Natural killer cell (primary cell): ENCODE measurements at regions not wholly inside any gene's neighbourhood (a gene's known extent, or its start where the extent isn't known, plus 50 kb on each side); places are given as distances from the start of the nearest gene placed in this dataset.
"Not testable (repeated sequence)": the region's sequence is repeated elsewhere in the genome, so short reads cannot be mapped to it uniquely, and the experiment has no call there.

ENCODE experiments used
- ATAC-seq, 3 donors: fragments of 150-1000 bp in 2 of 3; fragments of 200-7000 bp in 1 of 3; cut with Tn5 transposase; 1 replicate in 1 of 3; 2 replicates in 2 of 3; pipeline ENCODE4 v1.10.0; 2021; ENCODE audit warnings: mild to moderate bottlenecking in 2 of 3, moderate library complexity in 2 of 3
- DNase-seq, 2 donors: peaks; one replicate each; pipeline versions ENCODE4 v3.0.0 to v3.0.0-alpha.2; 2013 to 2021; ENCODE audit warnings: mixed read lengths in 1 of 2
- H3K27ac ChIP-seq: one replicate; pipeline ENCODE4 v1.5.1; 2013; ENCODE audit warnings: mild to moderate bottlenecking, low read length
- H3K27me3 ChIP-seq: one replicate; pipeline ENCODE4 v1.6.1; 2013; ENCODE audit warnings: low read length; ENCODE audit not compliant: control insufficient read depth, insufficient read depth
- H3K36me3 ChIP-seq: one replicate; pipeline ENCODE4 v1.6.1; 2013; ENCODE audit warnings: low read length; ENCODE audit not compliant: control insufficient read depth, insufficient read depth
- H3K4me1 ChIP-seq: one replicate; pipeline ENCODE4 v1.6.1; 2013; ENCODE audit warnings: low read length; ENCODE audit not compliant: control insufficient read depth, insufficient read depth
- H3K4me3 ChIP-seq: one replicate; pipeline ENCODE4 v1.5.1; 2013; ENCODE audit warnings: low read length
- H3K9me3 ChIP-seq: one replicate; pipeline ENCODE4 v1.6.1; 2013; ENCODE audit warnings: low read length; ENCODE audit not compliant: control insufficient read depth, insufficient read depth
- H3K27ac Mint-ChIP-seq, 2 donors: one replicate each; pipeline ENCODE4 v1.8.0; 2022; ENCODE audit warnings: mild to moderate bottlenecking in 2 of 2, mixed read lengths in 2 of 2, moderate library complexity in 1 of 2
- H3K27me3 Mint-ChIP-seq, 2 donors: one replicate each; pipeline ENCODE4 v1.8.0; 2022; ENCODE audit warnings: low read depth in 2 of 2, mixed read lengths in 2 of 2
- H3K36me3 Mint-ChIP-seq: one replicate; pipeline ENCODE4 v1.8.0; 2022; ENCODE audit warnings: mixed read lengths
- H3K4me1 Mint-ChIP-seq, 2 donors: one replicate each; pipeline ENCODE4 v1.8.0; 2022; ENCODE audit warnings: mixed read lengths in 2 of 2
- H3K4me3 Mint-ChIP-seq: one replicate; pipeline ENCODE4 v1.8.0; 2022; ENCODE audit warnings: mild to moderate bottlenecking, moderate library complexity, mixed read lengths
- H3K9me3 Mint-ChIP-seq, 2 donors: one replicate each; pipeline ENCODE4 v1.8.0; 2022; ENCODE audit warnings: mixed read lengths in 2 of 2
- WGBS: methylation state at CpG from one replicate; pipeline ENCODE4 v1.1.7; 2013; ENCODE audit warnings: missing lambda C conversion rate; ENCODE audit not compliant: insufficient coverage; 5-methylcytosine and 5-hydroxymethylcytosine counted together
- intact Hi-C: fragments of 100-400 bp; cut with micrococcal nuclease; formaldehyde crosslinking; loops from one replicate; pipeline ENCODE4 v1.14.2; 2022
- TF ChIP-seq, protein P1 (sequence below): fragments of 200-600 bp; IDR thresholded peaks from one replicate; pipeline ENCODE4 v1.8.0; 2022; ENCODE audit warnings: antibody characterized with exemption

GRCh38 chr2:226168496-226169160, 631.0 kb downstream of the IRS1 start:
- Mint-ChIP-seq H3K27me3 (no peaks in the 10 kb centered on the region), H3K4me3 (no peak overlapping the region), H3K27ac (no peak overlapping the region), H3K36me3 (no peaks in the 10 kb centered on the region), H3K4me1 (no peaks in the 10 kb centered on the region), H3K9me3 (peaks cover 3 to 6% of the 10 kb centered on the region in 2 donors)
- Histone ChIP-seq H3K4me1 (no peaks in the 10 kb centered on the region), H3K27ac (no peak overlapping the region), H3K36me3 (no peaks in the 10 kb centered on the region), H3K9me3 (no peaks in the 10 kb centered on the region), H3K4me3 (no peak overlapping the region), H3K27me3 (no peaks in the 10 kb centered on the region)
- DNase-seq = no peak
- no peak for ATAC-seq
- WGBS = 88% methylated on average over 3 of the region's 4 CpGs
- TF ChIP-seq, protein P1, sequence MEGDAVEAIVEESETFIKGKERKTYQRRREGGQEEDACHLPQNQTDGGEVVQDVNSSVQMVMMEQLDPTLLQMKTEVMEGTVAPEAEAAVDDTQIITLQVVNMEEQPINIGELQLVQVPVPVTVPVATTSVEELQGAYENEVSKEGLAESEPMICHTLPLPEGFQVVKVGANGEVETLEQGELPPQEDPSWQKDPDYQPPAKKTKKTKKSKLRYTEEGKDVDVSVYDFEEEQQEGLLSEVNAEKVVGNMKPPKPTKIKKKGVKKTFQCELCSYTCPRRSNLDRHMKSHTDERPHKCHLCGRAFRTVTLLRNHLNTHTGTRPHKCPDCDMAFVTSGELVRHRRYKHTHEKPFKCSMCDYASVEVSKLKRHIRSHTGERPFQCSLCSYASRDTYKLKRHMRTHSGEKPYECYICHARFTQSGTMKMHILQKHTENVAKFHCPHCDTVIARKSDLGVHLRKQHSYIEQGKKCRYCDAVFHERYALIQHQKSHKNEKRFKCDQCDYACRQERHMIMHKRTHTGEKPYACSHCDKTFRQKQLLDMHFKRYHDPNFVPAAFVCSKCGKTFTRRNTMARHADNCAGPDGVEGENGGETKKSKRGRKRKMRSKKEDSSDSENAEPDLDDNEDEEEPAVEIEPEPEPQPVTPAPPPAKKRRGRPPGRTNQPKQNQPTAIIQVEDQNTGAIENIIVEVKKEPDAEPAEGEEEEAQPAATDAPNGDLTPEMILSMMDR = no peak
- intact Hi-C loops = no loop called here

DNA sequence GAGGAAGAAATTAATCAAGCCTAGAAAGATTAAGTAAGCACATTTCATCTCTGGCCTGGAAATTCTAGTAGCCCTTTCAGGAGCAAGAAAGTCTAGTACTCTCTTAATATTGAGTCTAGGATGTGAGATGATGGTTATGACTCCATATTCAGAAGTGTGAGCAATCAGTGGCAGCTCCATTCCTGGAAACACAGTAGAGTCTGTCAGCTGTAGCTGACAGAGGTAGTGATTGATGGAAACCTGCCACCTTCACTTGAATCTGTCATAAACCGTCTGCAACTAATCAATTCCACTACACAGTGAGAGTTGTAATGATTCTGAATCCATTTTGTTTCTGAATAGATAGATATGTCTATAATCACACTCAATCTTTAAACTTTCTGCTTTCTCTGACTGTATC, 635.1 kb downstream of the IRS1 start:
- no peak overlapping the region for H3K27ac ChIP-seq
- no peaks in the 10 kb centered on the region for H3K27me3 Mint-ChIP-seq
- no peak overlapping the region for H3K27ac Mint-ChIP-seq
- H3K4me3 Mint-ChIP-seq = no peak overlapping the region
- DNase-seq (no peak), ATAC-seq (no peak)
- no peaks in the 10 kb centered on the region for H3K36me3 Mint-ChIP-seq
- H3K27me3 ChIP-seq = no peaks in the 10 kb centered on the region
- H3K4me3 ChIP-seq = no peak overlapping the region
- TF ChIP-seq, protein P1 = no peak
- H3K9me3 ChIP-seq = no peaks in the 10 kb centered on the region
- intact Hi-C loops = no loop called here
- H3K9me3 Mint-ChIP-seq = peaks cover 5% of the 10 kb centered on the region in 2 donors
- no peaks in the 10 kb centered on the region for H3K36me3 ChIP-seq
- no peaks in the 10 kb centered on the region for H3K4me1 Mint-ChIP-seq
- no CpG with 5 or more reads among the region's 1 CpG for WGBS
- no peaks in the 10 kb centered on the region for H3K4me1 ChIP-seq

- H3K4me3 ChIP-seq, H3K9me3 Mint-ChIP-seq, ATAC-seq, H3K27ac Mint-ChIP-seq, H3K4me3 Mint-ChIP-seq, H3K27me3 ChIP-seq, H3K4me1 ChIP-seq, H3K27me3 Mint-ChIP-seq, H3K27ac ChIP-seq, intact Hi-C loops, DNase-seq, H3K36me3 Mint-ChIP-seq, H3K9me3 ChIP-seq, H3K36me3 ChIP-seq, H3K4me1 Mint-ChIP-seq: not testable (repeated sequence)
- 95% methylated on average over 4 of the region's 4 CpGs for WGBS
Measured at GRCh38 chr2:226160617-226161016, 639.0 kb downstream of the IRS1 start.

- no peak overlapping the region for H3K27ac ChIP-seq
- ATAC-seq = no peak
- TF ChIP-seq, protein P1 = no peak
Measured at GRCh38 chr2:226159875-226160479, 639.6 kb downstream of the IRS1 start.

More at GRCh38 chr2:226159875-226160479, 639.6 kb downstream of the IRS1 start:
- H3K27ac Mint-ChIP-seq = no peak overlapping the region
- H3K36me3 Mint-ChIP-seq = no peaks in the 10 kb centered on the region
- no peak overlapping the region for H3K4me3 Mint-ChIP-seq
- WGBS = 44% methylated on average over 2 of the region's 4 CpGs
- H3K4me1 Mint-ChIP-seq = no peaks in the 10 kb centered on the region
- Histone ChIP-seq H3K36me3 (no peaks in the 10 kb centered on the region), H3K4me3 (no peak overlapping the region), H3K27me3 (no peaks in the 10 kb centered on the region), H3K9me3 (no peaks in the 10 kb centered on the region), H3K4me1 (no peaks in the 10 kb centered on the region)
- H3K27me3 Mint-ChIP-seq = no peaks in the 10 kb centered on the region
- peaks cover 6 to 7% of the 10 kb centered on the region in 2 donors for H3K9me3 Mint-ChIP-seq
- intact Hi-C loops = no loop called here
- DNase-seq = no peak
